Fibroblast of upper back skin (primary cell): ENCODE measurements at regions not wholly inside any gene's neighbourhood (a gene's known extent, or its start where the extent isn't known, plus 50 kb on each side); places are given as distances from the start of the nearest gene placed in this dataset.
"Not testable (repeated sequence)": the region's sequence is repeated elsewhere in the genome, so short reads cannot be mapped to it uniquely, and the experiment has no call there.

ENCODE experiments used
- DNase-seq: peaks from one replicate; pipeline ENCODE4 v3.0.0-alpha.2; 2013

DNA sequence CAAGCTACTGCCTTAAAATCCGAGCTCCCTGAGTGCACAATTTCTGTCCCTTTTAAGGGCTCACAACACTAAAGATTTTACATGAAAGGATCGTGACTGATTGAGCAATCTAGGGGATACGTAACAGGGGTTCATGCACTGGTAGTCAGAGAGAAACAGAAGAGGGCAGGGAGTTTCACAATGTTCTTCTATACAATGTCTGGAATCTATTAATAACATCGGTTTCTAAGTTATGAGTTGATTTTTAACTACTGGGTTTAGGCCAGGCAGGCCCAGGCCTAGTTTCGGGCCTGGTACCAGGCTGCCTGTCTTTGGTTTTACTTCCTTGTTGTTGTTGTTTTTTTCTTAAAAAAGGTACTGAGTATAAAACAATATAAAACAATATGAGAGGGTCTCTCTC is 632.4 kb upstream of the AMOT start:
- DNase-seq, result peak; percentile 29

DNA sequence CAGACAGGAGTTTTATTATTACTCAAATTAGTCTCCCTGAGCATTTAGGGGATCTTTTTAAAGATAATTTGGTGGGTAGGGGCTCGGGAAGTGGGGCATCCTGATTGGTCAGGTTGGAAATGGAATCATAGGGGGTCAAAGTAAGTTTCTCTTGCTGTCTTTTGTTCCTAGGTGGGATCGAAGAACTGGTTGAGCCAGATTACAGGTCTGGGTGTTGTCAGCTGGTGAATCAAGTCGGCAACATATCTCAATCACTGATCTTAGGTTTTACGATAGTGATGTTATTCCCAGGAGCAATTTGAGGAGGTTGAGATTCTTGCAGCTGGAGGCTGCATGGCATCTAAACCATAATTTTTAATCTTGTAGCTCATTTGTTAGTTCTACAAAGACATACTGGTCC is 629.5 kb upstream of the AMOT start:
- no peak for DNase-seq

DNA sequence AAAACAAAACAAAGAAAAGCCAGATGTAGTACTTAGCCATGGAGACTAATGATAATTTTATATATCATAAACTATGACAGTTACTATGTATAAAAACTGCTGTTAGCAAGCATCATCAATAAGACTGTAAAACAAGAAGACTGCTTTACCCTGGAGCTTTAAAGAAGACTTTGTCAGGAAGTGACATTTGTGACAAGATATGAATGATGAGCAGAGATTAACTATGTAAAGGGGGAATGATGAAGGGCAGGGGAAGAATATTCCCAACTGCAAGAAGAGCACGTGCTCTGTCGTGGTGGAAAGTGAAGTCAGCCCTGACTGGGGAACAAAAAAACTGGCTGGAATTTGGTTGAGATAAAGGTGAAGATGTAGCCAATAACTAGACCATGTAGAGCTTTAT is 617.1 kb upstream of the AMOT start:
- no peak for DNase-seq

DNA sequence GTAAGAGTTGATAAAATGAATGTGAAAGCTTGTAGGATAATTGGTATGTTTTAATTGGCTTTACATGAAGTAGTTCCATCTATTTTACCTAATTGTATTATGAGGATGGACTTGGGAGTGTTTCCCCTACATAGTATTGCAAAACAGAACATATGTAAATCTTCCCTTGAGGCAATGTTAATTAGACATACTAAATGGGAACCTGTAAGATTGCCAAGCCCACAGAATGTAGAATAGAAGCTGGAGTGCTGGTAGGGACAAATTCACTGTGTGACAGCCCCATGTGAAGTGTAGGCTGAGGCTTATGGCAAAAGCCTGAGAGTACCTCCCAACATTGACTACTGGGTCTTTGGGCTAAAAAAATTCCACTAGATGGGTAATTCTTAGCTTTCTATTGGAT is 615.0 kb upstream of the AMOT start:
- no peak for DNase-seq

DNA sequence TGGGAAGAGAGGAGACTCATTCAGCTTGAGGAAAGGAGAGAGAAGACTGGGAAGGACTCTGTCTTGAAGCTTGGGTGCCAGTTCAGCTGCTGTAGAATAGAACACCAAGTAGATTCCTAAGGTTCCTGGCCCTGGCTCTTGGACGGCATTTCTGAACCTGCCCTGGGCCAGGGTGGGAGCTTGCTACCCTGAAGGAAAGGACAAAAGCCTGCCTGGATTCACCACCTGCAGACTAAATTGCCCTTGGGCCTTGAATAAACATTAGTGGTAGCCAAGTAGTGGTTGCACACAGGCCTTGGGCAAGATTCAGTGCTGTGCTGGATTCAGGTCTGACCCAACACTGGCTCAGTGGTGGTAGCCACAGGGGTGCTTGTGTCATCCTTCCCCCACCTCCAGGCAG is 588.4 kb upstream of the AMOT start:
- DNase-seq, result no peak

DNA sequence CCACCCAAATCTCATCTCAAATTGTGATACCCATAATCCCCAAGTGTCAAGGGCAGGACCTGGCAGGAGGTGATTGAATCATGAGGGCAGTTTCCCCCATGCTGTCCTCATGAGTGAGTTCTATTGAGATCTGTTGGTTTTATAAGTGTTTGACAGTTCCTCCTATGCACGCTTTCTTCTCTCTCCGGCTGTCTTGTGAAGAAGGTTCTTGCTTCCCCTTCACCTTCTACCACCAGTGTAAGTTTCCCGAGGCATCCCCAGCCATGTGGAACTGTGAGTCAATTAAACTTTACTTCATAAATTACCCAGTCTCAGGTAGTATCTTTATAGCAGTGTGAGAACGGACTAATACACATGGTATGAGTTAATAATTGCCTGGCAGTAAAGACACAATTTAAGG is 581.7 kb upstream of the AMOT start:
- no peak for DNase-seq

DNA sequence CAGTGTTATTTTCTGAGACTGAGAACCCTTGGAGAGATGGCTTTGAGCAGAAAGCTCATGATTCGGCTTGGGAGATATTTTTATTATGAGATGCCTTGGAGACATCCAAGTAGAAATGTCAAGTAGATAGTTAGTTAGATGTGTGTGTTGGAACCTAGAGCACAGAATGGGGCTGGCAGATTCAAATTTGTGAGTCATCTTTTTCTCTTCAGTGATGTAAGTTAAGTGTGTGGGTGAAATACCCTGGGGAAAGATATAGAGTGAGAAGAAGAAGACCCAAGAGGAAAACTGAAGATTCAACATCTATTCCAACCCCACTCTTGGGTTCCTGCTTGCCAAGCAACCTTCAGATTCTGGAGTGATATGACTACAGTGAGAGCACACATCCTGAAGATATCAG is 580.8 kb upstream of the AMOT start:
- DNase-seq, result no peak

DNA sequence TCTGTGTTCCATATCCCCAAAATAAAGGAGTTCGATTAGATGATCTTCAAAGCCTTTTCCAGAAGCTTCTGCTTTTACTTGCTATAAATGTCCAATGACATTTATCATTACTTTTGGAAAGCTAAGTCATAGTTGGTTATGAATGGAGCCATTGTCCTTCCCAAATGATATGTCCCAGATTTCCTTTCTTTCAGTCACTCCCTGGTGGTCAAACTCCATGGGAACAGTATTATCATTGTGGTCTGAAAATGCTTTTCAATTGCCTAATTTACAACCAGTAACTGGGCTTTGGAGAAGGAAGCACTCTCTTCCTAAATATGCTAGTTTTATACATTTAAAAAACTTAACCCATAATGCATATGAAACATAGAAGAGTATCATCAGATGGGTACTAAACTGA is 571.5 kb upstream of the AMOT start:
- no peak for DNase-seq

DNA sequence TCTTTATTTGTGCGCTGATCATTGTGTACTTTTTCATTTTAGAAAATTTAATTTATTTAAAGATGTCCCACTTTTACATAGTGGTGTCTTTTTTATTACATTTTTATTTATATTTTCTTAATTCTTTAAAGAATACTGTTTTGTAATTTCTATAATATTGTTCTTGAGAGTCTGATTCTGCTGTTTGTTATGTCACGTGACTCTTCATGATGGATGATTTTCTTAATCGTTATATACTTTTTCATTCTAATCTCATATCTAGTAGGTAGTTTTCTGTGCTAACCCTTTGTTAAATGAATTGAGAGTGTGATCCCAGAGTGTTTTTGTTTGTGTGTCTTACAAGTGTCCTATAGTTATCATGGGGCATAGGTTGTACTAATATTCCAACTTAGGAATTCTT is 568.2 kb upstream of the AMOT start:
- no peak for DNase-seq

DNA sequence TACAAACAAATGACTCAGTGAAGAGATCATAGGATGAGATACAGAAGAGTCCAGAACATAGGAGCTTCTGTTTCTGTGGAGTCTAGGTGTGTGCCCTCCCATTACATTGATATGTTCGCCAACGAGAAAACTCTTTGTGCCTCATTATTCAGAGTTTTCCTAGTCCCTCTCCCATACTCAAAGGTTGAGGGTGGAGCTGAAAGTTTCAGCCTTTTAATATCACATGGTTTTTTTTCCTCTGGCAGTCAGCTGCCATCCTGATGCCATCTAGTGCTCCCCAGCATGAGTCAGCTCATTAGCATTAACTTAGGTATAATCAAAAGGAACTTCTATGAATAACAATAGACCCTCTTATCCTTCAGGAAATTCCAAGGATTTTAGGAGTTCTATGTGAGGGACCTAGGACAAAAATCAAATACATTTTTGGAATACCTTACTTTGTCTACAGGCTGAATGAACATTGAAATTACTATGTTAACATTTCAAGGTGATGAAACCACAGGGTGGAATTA is 559.6 kb upstream of the AMOT start:
- DNase-seq, result peak; percentile 34

DNA sequence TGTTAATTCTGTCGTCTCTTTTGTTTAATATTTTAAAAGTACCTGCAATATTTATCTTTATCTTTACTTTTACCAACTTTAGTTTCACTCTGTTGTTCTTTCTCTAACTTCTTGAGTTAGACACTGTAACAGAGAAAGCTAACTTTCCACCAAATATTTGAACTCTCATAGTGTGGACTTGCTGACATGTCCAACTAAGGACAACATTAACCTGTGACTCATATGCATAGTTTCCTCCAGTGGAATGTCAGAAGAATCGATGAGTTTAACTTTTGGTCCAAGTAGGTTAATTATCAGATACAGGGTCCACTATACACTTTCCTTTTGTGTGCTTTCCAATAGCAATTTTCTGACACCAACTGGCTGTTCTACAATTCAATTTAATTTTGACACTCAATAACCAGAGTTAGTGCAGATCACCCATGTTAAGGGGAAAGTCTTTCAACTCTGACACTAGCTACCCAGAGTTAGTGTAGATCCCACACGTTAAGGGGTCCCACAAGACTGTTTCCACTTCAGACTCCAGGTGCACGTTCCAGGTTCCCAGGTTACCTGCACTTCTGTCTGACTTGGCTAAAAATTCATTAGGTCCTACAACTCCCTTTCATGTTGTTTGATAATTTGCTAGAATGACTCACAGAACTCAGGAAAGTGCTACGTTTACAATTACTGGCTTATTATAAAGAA is 559.0 kb upstream of the AMOT start:
- DNase-seq, result peak; percentile 48

DNA sequence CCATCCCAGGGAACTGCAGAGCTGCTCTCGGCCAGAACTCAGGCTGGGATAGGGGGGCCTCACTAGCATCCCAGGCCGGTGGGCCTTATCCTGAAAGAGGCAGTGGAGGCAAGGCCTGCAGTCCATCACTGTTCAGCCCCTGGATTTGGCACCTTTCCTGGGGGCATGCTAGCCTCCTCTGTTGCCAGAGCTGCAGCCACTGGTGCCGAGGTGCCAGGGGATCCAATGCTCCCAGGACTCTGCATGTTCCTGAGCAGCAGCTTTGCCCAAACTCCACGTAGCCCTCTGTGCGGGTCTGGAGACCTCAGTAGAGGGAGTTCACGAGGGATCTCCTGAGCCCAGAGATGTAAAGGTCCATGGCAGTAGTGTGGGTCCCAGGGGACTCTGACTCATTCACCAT is 551.7 kb upstream of the AMOT start:
- no peak for DNase-seq

DNA sequence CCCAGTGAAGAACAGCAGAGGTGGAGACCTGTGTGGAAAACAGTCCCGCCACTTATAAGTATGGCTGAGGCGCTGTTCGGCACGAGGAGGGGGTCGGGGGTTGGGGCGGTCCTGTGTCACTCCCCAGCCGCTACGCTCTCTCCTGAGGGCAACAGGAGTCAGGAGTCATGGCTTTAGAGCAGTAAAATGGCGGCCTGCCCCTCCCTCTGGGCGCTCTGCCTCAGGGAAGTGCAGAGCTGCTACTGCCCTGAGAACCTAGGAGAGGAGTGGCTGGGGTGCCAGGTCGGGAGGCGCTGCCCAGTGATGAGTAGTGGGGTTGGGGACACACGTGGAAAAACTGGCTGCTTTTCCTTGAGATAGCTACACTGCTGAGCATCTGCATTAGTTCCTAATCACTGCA is 551.2 kb upstream of the AMOT start:
- DNase-seq, result no peak

DNA sequence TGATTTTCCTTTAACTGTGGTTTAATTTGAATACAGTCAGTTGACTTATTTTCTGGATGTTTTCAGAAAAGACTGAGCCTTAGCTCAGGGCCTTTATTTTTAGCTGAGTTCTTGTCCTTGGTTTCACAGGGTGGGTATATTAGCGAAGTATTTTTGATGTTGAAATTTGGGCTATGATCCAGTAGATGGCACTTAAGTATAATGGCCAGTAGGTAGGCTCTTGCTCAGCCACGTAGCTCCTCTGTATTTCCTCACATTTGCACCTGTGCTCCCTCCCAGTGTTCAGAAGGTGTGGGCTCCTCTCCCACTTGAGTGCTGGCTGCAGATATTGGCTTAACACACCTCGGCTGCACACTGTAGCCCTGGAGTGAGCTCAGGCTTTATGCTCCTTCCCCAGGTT is 549.9 kb upstream of the AMOT start:
- no peak for DNase-seq

DNA sequence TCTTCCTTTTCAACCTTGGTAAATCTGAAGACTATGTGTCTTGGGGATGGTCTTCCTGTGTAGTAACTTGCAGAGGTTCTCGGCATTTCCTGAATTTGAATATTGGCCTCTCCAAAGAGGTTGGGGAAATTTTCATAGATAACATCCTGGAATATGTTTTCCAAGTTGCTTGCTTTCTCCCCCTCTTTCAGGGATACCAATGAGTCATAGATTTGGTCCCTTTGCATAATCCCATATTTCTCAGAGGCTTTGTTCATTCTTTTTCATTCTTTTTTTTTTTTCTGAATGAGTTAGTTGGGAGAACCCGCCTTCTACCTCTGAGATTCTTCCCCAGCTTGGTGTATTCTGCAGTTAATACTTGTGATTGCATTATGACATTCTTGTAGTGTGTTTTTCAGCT is 549.2 kb upstream of the AMOT start:
- DNase-seq, result no peak

DNA sequence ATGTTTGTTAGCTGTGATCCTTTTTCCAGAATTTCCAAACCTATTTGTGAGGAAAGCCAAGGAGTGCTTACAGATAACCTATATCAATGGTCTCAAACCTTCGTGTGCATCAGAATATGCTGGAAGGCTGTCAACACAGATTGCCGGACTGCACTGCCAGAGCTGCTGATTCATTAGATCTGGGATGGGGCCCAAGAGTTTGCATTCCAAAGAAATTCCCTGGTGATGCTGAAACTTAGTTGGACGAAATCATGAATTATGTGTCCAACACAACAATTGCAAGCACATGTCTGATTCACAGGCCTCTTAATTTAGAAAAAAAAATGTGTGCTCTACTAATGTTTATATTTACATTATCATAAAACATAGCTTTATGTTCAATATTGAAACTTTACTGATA is 544.0 kb upstream of the AMOT start:
- peak; percentile 92 for DNase-seq

DNA sequence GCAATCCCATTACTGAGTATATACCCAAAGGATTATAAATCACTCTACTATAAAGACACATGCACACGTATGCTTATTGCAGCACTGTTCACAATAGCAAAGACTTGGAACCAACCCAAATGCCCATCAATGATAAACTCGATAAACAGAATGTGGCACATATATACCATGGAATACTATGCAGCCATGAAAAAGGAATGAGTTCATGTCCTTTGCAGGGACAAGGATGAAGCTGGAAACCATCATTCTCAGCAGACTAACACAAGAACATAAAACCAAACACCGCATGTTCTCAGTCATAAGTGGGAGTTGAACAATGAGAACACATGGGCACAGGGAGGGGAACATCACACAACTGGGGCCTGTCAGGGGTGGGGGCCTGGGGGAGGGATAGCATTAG is 532.8 kb upstream of the AMOT start:
- DNase-seq, result not testable (repeated sequence)

DNA sequence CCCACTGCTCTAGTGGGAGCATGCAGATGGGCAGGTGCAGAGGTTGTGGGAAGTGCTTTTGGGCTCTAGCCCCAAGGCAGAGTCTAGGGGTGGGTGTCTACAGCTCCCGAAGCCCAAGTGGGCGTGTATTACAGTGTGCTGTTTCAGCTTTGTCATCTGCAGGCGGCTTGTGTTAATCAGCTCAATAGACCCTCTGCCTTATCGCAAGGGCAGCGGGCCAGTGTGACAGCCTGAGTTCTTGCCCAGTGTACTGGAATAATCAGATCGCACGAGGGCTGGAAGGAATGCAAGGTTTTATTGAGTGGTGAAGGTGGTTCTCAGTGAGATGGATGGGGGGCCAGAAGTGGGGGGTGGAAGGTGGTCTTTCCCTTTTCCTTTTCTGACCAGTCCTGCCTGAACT is 529.4 kb upstream of the AMOT start:
- no peak for DNase-seq

DNA sequence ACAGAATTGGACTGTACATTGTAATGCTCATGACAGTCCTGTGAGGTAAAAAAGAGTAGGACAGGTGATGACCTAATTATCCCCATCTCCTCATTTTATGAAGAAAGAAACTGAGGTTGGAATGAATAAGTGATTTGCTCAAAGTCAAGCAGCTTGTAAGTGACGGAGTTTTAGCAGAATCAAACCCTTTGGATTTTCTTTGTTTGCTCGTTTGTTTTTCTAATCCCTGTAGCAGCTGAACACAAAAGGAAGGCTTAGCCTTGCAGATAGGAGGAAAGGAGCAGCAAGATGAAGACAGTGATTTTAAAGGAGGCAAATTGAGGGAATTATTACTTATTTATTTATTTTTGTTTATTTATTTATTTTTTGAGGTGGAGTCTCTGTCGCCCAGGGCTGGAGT is 528.4 kb upstream of the AMOT start:
- no peak for DNase-seq

DNA sequence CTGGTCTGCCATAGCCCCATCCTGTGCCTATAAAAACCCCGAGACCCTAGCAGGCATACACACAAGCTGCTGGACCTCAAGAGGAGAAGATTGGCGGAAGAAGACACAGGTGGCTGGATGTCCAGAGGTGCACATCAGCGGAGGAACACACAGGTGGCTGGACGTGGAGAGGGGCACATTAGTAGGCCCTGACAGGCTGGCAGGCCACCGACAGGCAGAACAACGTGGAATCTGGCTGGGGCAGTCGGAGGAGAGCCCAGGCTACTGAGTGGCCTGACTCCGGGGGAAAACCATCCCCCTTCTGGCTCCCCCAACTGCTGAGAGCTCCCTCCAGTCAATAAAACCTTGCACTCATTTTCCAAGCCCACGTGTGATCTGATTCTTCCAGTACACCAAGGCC is 512.5 kb upstream of the AMOT start:
- no peak for DNase-seq

DNA sequence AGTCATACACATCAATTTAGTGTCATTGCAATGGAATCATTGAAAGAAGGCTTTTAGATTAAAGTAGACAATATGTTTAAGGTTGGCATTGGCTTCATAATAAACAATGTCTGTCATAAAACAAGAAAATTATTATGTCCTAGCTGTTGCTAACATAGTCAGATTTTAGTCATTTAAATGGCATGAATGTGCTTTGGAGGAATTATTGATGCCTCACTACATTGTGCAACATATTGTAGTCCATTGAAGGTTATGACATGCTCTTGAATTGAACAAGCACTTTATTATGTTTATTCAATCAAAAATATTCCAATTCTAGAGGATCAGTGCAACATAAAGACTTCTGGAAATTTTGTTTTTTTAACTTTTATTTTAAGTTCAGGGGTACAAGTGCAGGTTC is 489.8 kb upstream of the AMOT start:
- DNase-seq, result no peak

DNA sequence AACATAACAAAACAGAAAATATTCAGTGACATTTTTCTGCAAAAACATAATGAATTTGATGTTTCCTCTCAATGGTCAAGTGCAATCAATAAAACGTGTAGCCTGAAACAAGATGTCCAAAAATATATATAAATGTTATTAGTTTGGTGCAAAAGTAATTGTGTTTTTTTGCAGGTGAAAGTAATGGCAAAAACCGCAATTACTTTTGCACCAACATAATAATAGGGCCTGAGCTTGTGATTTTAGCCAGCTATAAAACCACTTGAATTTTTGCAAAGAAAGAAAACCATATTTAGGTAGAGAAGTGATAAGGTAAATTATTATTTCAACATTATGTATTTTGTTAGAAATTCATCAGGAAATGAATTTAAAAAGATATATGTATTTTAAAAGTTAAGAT is 475.3 kb upstream of the AMOT start:
- no peak for DNase-seq

DNA sequence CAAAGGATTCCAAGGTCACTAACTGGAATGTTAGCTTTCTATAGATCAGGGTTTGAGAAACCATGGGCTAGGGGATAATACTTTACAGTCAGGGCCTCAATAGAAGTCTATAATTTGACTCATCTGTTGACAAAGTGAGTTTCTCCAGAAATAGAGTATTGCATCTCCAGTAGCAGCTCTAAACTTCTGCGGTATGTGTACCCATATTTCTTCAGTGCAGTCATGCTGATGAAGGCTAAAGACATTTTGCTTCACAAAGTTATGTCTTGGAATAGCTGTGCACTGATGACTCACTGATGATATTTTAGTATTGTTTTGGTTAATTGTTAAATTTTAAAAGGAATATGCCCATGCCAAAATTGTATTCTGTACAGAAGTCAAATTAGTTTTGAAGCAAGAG is 464.9 kb upstream of the AMOT start:
- DNase-seq, result peak; percentile 85

DNA sequence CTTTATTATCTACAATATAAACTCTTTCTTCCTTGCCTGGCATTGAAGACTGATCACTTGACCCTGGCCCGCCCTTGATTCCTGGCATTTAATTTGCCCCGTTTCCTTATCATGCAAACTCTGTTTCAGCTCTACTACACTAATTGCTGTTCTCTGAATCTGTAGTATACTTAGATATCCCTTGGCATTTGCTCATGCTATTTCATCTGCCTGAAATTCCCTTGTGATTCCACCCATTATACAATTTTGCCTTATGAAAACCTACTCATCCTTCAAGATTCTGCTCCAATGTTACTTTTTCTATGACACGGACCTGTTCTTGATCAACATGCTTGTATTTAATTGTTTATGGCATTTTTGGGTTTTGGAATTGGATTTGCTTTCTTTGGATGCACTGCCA is 459.9 kb upstream of the AMOT start:
- DNase-seq, result no peak

DNA sequence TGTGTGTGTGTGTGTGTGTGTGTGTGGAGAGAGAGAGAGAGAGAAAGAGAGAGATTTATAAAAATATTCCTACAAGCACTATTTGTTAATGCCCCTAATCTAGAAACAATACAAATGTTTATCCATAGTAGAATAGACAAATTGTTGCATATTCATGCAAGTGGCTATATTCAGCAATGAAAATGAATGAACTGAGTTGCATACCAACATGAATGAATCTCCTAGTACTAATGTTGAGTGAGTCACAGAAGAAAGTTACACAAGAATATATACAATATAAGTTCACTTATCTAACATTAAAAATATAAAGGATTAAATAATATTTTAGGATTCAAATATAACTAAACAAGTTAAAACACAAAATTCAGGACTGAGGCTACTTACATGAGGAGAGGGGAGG is 456.8 kb upstream of the AMOT start:
- DNase-seq, result peak; percentile 3

DNA sequence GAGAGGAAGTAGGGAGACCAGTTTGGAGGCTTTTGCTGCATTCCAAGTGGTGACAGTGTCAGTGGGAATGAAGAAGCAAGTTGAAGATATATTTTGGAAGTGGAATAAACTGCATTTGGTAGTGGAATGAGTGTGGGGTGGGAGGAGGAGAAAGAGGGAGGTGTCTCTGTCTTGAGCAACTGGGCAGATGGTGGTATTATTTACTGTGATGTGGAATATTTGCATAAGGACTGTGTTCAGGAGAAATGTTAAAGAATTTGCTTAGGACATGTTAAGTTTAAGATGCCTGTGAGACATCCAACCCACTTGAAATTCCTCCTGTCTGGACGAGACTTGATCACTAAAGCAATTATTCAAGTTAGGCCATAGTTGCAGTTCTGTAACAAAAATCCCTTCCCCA is 448.9 kb upstream of the AMOT start:
- no peak for DNase-seq
